ENCODE measurements at regions not wholly inside any gene's neighbourhood (a gene's known extent, or its start where the extent isn't known, plus 50 kb on each side); places are given as distances from the start of the nearest gene placed in this dataset.

- Mint-ChIP-seq H3K4me3 (no peak overlapping the region), H3K27me3 (peaks cover 2 to 4% of the 10 kb centered on the region in 2 donors), H3K27ac (no peak overlapping the region), H3K36me3 (peaks cover 0 to 2% (median 0%) of the 10 kb centered on the region in 3 donors), H3K4me1 (no peaks in the 10 kb centered on the region), H3K9me3 (no peaks in the 10 kb centered on the region)
- H3K36me3 ChIP-seq (ENCODE audit: insufficient read depth, low read length) = no peaks in the 10 kb centered on the region
- no peaks in the 10 kb centered on the region for H3K9me3 ChIP-seq (ENCODE audit: low read length)
- H3K4me1 ChIP-seq (ENCODE audit: insufficient read depth, low read length) = no peaks in the 10 kb centered on the region
- no peak for DNase-seq
- ChIA-PET CTCF (no interaction called here), POLR2A (no interaction called here)
- no peak overlapping the region for H3K4me3 ChIP-seq (ENCODE audit: low read length)
- no peaks in the 10 kb centered on the region for H3K27me3 ChIP-seq (ENCODE audit: insufficient read depth, low read length, poor library complexity, severe bottlenecking)
- no peak overlapping the region for H3K27ac ChIP-seq (ENCODE audit: low read depth, low read length)
Measured at GRCh38 chr5:67693956-67694809, 497.6 kb upstream of the CD180 start.

DNA sequence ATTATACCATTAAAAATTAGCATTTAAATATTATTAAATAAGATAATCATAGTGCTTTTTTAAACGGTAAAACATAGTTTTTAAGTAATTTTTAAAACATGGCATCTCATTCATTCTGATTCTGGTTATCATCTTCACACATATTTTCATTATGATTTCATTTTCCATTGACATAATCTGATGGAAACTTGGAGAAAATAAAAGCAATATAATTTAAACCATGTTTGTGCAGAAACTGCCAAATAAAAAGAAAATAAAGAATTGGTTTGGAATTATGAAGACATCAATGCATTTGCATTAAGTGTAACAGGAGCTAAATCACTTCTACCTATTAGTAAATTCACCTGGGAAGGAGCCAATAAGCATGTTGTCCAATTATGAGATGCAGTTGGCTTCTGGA, 490.1 kb upstream of the CD180 start:
- Histone ChIP-seq H3K4me1 (ENCODE audit: insufficient read depth, low read length) (no peaks in the 10 kb centered on the region), H3K9me3 (ENCODE audit: low read length) (no peaks in the 10 kb centered on the region), H3K27ac (ENCODE audit: low read depth, low read length) (no peak overlapping the region), H3K36me3 (ENCODE audit: insufficient read depth, low read length) (no peaks in the 10 kb centered on the region), H3K27me3 (ENCODE audit: insufficient read depth, low read length, poor library complexity, severe bottlenecking) (no peaks in the 10 kb centered on the region), H3K4me3 (ENCODE audit: low read length) (no peak overlapping the region)
- Mint-ChIP-seq H3K27me3 (peaks cover 11 to 40% of the 10 kb centered on the region in 2 donors), H3K9me3 (peaks cover 0 to 5% (median 0%) of the 10 kb centered on the region in 5 donors), H3K4me3 (no peak overlapping the region), H3K36me3 (peaks cover 0 to 12% (median 0%) of the 10 kb centered on the region in 3 donors), H3K4me1 (no peaks in the 10 kb centered on the region), H3K27ac (no peak overlapping the region)
- no peak for DNase-seq
- CTCF ChIA-PET = no interaction called here
- POLR2A ChIA-PET = no interaction called here

DNA sequence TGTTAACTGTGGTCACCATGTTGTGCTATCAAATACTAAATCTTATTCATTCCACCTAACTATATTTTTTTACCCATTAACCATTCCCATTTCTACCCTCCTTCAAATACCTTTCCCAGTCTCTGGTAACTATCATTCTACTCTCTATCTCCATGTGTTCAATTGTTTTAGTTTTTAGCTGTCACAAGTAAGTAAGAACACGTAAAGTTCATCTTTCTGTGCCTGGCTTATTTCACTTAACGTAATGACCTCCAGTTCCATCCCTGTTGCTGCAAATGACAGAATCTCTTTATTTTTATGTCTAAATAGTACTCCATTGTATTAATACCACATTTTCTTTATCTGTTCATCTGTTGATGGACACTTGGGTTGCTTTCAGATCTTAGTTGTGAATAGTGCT, 485.1 kb upstream of the CD180 start:
- Mint-ChIP-seq H3K4me1 (no peaks in the 10 kb centered on the region), H3K9me3 (no peaks in the 10 kb centered on the region), H3K4me3 (no peak overlapping the region), H3K36me3 (peaks cover 0 to 12% (median 0%) of the 10 kb centered on the region in 3 donors), H3K27me3 (peaks cover 11 to 40% of the 10 kb centered on the region in 2 donors), H3K27ac (no peak overlapping the region)
- Histone ChIP-seq H3K36me3 (ENCODE audit: insufficient read depth, low read length) (no peaks in the 10 kb centered on the region), H3K9me3 (ENCODE audit: low read length) (no peaks in the 10 kb centered on the region), H3K27me3 (ENCODE audit: insufficient read depth, low read length, poor library complexity, severe bottlenecking) (no peaks in the 10 kb centered on the region), H3K27ac (ENCODE audit: low read depth, low read length) (no peak overlapping the region), H3K4me1 (ENCODE audit: insufficient read depth, low read length) (no peaks in the 10 kb centered on the region), H3K4me3 (ENCODE audit: low read length) (no peak overlapping the region)
- CTCF ChIA-PET = no interaction called here
- DNase-seq = no peak
- POLR2A ChIA-PET = no interaction called here

DNA sequence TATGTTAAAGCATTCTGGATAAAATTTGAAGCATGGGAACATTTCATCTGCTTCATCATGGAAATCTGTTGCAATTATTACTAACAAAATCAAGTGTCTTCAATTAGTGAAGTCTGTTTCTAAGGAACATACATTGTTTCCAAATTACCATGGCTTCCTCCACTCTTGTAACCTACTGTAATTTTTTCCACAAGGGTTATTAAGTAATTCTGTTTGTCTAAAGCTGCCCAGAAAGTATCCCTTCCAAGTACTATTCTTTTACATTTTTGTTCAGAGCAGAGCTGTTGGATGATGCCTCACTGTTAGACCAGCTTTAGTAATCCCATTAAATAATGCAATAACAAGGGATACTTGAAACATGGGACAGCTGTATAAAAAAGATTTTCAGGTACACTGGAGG, 483.5 kb upstream of the CD180 start:
- no peaks in the 10 kb centered on the region for H3K4me1 Mint-ChIP-seq
- Histone ChIP-seq H3K4me1 (ENCODE audit: insufficient read depth, low read length) (no peaks in the 10 kb centered on the region), H3K9me3 (ENCODE audit: low read length) (no peaks in the 10 kb centered on the region), H3K4me3 (ENCODE audit: low read length) (no peak overlapping the region), H3K27me3 (ENCODE audit: insufficient read depth, low read length, poor library complexity, severe bottlenecking) (no peaks in the 10 kb centered on the region), H3K27ac (ENCODE audit: low read depth, low read length) (no peak overlapping the region), H3K36me3 (ENCODE audit: insufficient read depth, low read length) (no peaks in the 10 kb centered on the region)
- H3K36me3 Mint-ChIP-seq = peaks cover 0 to 12% (median 0%) of the 10 kb centered on the region in 3 donors
- H3K27ac Mint-ChIP-seq = no peak overlapping the region
- ChIA-PET CTCF (no interaction called here), POLR2A (no interaction called here)
- no peak overlapping the region for H3K4me3 Mint-ChIP-seq
- H3K9me3 Mint-ChIP-seq = no peaks in the 10 kb centered on the region
- no peak for DNase-seq
- peaks cover 7 to 29% of the 10 kb centered on the region in 2 donors for H3K27me3 Mint-ChIP-seq

DNA sequence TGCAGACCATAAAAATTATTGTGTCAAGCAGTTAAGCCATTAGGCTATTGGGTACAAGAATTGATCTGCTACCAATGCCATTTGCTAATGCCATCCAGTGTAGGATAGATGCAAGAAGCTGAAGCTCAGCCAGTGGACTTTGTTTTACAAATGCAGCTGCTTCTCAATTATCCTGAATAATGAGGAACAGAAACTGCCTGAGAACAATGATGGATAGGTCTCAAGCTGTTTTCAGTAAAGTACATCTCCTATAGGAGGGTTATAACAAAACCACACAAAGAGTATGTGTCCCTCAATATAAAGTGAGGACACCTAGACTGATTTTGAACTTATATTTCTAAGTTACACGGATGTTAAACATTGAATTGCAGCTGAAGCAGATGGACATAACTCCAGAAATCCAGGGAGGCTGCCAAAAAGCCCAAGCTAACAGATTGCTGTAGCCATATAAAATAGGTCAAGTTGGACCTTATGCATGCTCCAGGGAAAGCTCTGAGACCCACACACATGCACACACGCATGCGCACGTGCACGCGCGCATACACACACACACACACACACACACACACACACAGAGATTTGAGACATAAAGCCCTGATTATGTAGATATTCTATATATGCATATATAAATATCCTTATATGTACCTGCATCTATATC, 482.7 kb upstream of the CD180 start:
- Histone ChIP-seq H3K27ac (ENCODE audit: low read depth, low read length) (no peak overlapping the region), H3K4me3 (ENCODE audit: low read length) (no peak overlapping the region), H3K27me3 (ENCODE audit: insufficient read depth, low read length, poor library complexity, severe bottlenecking) (no peaks in the 10 kb centered on the region), H3K4me1 (ENCODE audit: insufficient read depth, low read length) (no peaks in the 10 kb centered on the region), H3K9me3 (ENCODE audit: low read length) (no peaks in the 10 kb centered on the region), H3K36me3 (ENCODE audit: insufficient read depth, low read length) (no peaks in the 10 kb centered on the region)
- CTCF ChIA-PET = no interaction called here
- Mint-ChIP-seq H3K9me3 (no peaks in the 10 kb centered on the region), H3K36me3 (peaks cover 0 to 7% (median 0%) of the 10 kb centered on the region in 3 donors), H3K27ac (no peak overlapping the region), H3K27me3 (peaks cover 4 to 21% of the 10 kb centered on the region in 2 donors), H3K4me1 (no peaks in the 10 kb centered on the region), H3K4me3 (no peak overlapping the region)
- POLR2A ChIA-PET = no interaction called here
- DNase-seq = no peak

DNA sequence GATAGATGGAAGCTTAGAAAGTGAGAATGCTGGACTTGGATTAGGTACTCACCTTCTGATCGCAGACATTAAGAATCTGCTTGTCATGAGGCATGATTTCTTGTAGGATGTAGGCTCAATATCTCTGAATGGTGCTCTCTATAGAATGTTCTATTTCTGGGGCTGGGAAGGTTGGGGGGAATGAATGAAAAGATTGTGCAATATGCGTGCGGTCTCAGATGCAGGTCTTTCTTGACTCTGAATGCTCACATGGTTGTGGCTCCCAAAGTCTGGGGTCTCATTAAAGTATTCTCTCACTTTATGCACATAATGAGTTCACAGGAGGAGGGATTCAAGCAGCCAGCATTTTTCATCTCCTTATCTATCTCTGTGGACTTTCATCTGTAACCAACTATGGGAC, 482.0 kb upstream of the CD180 start:
- no peak overlapping the region for H3K4me3 ChIP-seq (ENCODE audit: low read length)
- H3K27me3 ChIP-seq (ENCODE audit: insufficient read depth, low read length, poor library complexity, severe bottlenecking) = no peaks in the 10 kb centered on the region
- CTCF ChIA-PET = no interaction called here
- Mint-ChIP-seq H3K27ac (no peak overlapping the region), H3K4me3 (no peak overlapping the region), H3K9me3 (no peaks in the 10 kb centered on the region), H3K27me3 (peaks cover 0 to 16% of the 10 kb centered on the region in 2 donors), H3K36me3 (peaks cover 0 to 7% (median 0%) of the 10 kb centered on the region in 3 donors), H3K4me1 (no peaks in the 10 kb centered on the region)
- POLR2A ChIA-PET = no interaction called here
- no peak for DNase-seq
- no peaks in the 10 kb centered on the region for H3K4me1 ChIP-seq (ENCODE audit: insufficient read depth, low read length)
- H3K36me3 ChIP-seq (ENCODE audit: insufficient read depth, low read length) = no peaks in the 10 kb centered on the region
- H3K27ac ChIP-seq (ENCODE audit: low read depth, low read length) = no peak overlapping the region
- H3K9me3 ChIP-seq (ENCODE audit: low read length) = no peaks in the 10 kb centered on the region

GRCh38 chr5:67677422-67677970, 480.9 kb upstream of the CD180 start:
- H3K4me3 ChIP-seq (ENCODE audit: low read length) = no peak overlapping the region
- no peaks in the 10 kb centered on the region for H3K36me3 ChIP-seq (ENCODE audit: insufficient read depth, low read length)
- ChIA-PET POLR2A (no interaction called here), CTCF (no interaction called here)
- no peak overlapping the region for H3K27ac ChIP-seq (ENCODE audit: low read depth, low read length)
- no peaks in the 10 kb centered on the region for H3K9me3 Mint-ChIP-seq
- no peaks in the 10 kb centered on the region for H3K4me1 ChIP-seq (ENCODE audit: insufficient read depth, low read length)
- no peaks in the 10 kb centered on the region for H3K9me3 ChIP-seq (ENCODE audit: low read length)
- no peaks in the 10 kb centered on the region for H3K4me1 Mint-ChIP-seq
- no peak for DNase-seq
- H3K27me3 ChIP-seq (ENCODE audit: insufficient read depth, low read length, poor library complexity, severe bottlenecking) = no peaks in the 10 kb centered on the region
- H3K4me3 Mint-ChIP-seq = no peak overlapping the region
- no peak overlapping the region for H3K27ac Mint-ChIP-seq
- H3K27me3 Mint-ChIP-seq = peaks cover 2 to 10% of the 10 kb centered on the region in 2 donors
- no peaks in the 10 kb centered on the region for H3K36me3 Mint-ChIP-seq

GRCh38 chr5:67676863-67677262, 480.3 kb upstream of the CD180 start:
- no peaks in the 10 kb centered on the region for H3K36me3 Mint-ChIP-seq
- H3K27ac Mint-ChIP-seq = no peak overlapping the region
- POLR2A ChIA-PET = no interaction called here
- no peak for DNase-seq
- no peaks in the 10 kb centered on the region for H3K4me1 Mint-ChIP-seq
- no peaks in the 10 kb centered on the region for H3K27me3 ChIP-seq (ENCODE audit: insufficient read depth, low read length, poor library complexity, severe bottlenecking)
- H3K27ac ChIP-seq (ENCODE audit: low read depth, low read length) = no peak overlapping the region
- no peaks in the 10 kb centered on the region for H3K9me3 Mint-ChIP-seq
- no peaks in the 10 kb centered on the region for H3K4me1 ChIP-seq (ENCODE audit: insufficient read depth, low read length)
- no peak overlapping the region for H3K4me3 ChIP-seq (ENCODE audit: low read length)
- no peak overlapping the region for H3K4me3 Mint-ChIP-seq
- no peaks in the 10 kb centered on the region for H3K9me3 ChIP-seq (ENCODE audit: low read length)
- peaks cover 2 to 7% of the 10 kb centered on the region in 2 donors for H3K27me3 Mint-ChIP-seq
- CTCF ChIA-PET = no interaction called here
- no peaks in the 10 kb centered on the region for H3K36me3 ChIP-seq (ENCODE audit: insufficient read depth, low read length)

Data from CD8-positive, alpha-beta memory T cell (primary cell).